Heart left ventricle (tissue), 16 donors: ENCODE measurements at regions not wholly inside any gene's neighbourhood (a gene's known extent, or its start where the extent isn't known, plus 50 kb on each side); places are given as distances from the start of the nearest gene placed in this dataset.

ENCODE experiments used
- ATAC-seq, 4 donors: fragments of 200-7000 bp; cut with Tn5 transposase; one replicate each; pipeline ENCODE4 v1.9.1; 2020 to 2022; ENCODE audit warnings: moderate library complexity in 4 of 4, mild to moderate bottlenecking in 3 of 4, moderate number of reproducible peaks in 1 of 4
- DNase-seq, 5 donors: peaks; one replicate each; pipeline ENCODE4 v3.0.0-alpha.2; 2020
- H3K27ac ChIP-seq, 12 donors: fragments of 200-600 bp; sonication (generic) in 4 of 12; one replicate each; pipeline versions ENCODE4 v1.5.0 to v1.8.0; 2016 to 2022; ENCODE audit warnings: mild to moderate bottlenecking in 2 of 12
- H3K27me3 ChIP-seq, 9 donors: fragments of 200-600 bp; sonication (generic) in 2 of 9; one replicate each; pipeline versions ENCODE4 v1.5.1 to v1.8.0; 2016 to 2022; ENCODE audit warnings: mild to moderate bottlenecking in 3 of 9
- H3K36me3 ChIP-seq, 9 donors: fragments of 200-600 bp; sonication (generic) in 2 of 9; one replicate each; pipeline versions ENCODE4 v1.5.0 to v1.8.0; 2018 to 2022; ENCODE audit warnings: mild to moderate bottlenecking in 2 of 9
- H3K4me1 ChIP-seq, 12 donors: fragments of 200-600 bp; sonication (generic) in 4 of 12; one replicate each; pipeline versions ENCODE4 v1.5.0 to v1.8.0; 2016 to 2022; ENCODE audit warnings: mild to moderate bottlenecking in 3 of 12
- H3K4me3 ChIP-seq, 12 donors: fragments of 200-600 bp; sonication (generic) in 4 of 12; one replicate each; pipeline versions ENCODE4 v1.5.0 to v1.8.0; 2017 to 2022; ENCODE audit warnings: mild to moderate bottlenecking in 9 of 12, moderate library complexity in 4 of 12
- H3K9me3 ChIP-seq, 12 donors: fragments of 200-600 bp; sonication (generic) in 4 of 12; one replicate each; pipeline versions ENCODE4 v1.5.0 to v1.8.0; 2016 to 2022; ENCODE audit warnings: mild to moderate bottlenecking in 1 of 12
- CTCF ChIP-seq, 12 donors: fragments of 200-600 bp; sonication (generic) in 4 of 12; IDR thresholded peaks; one replicate each; pipeline versions ENCODE4 v1.5.0 to v1.8.0; 2018 to 2022; ENCODE audit warnings: antibody characterized with exemption in 12 of 12, mild to moderate bottlenecking in 5 of 12
- POLR2A ChIP-seq, 2 donors: fragments of 450-650 bp; IDR thresholded peaks; one replicate each; pipeline ENCODE4 v1.6.1; 2017; ENCODE audit warnings: antibody characterized with exemption in 2 of 2, mild to moderate bottlenecking in 2 of 2, moderate library complexity in 2 of 2
- WGBS, 4 donors: extraction: QIAGEN DNeasy Blood & Tissue Kit in 2 of 4; methylation state at CpG; one replicate each; pipeline versions ENCODE4 v1.1.5 to v1.1.7; 2013 to 2018; 5-methylcytosine and 5-hydroxymethylcytosine counted together
- intact Hi-C, 10 donors: fragments of 100-400 bp; cut with DNase I; formaldehyde crosslinking; loops; one replicate each; pipeline versions ENCODE4 v1.11.1 to v1.14.2; 2022
- donor health status: ischemic (EF 13 %, LVEDD 7.1; RV severe dilation, severe dysfunction).
- donor health status: healthy with polysubstance abuse.
- donor health status: DM: no; HTN: yes; CAD: no.
- donor health status: DM: no; HTN: no; CAD: no.
- donor health status: ischemic (EF 25% LVEDD 6.9; RV normal size, moderate dysfunction).
- donor health status: ischemic (EF 25% LVEDD 5.7; RV mildly dilated, moderate dysfunction).
- donor health status: healthy.
- donor health status: DM: yes; HTN: yes; CAD: no.
- donor health status: ischemic (EF 35%, LVEDD 5.7; RV mildly dilated, moderate dysfunction).
- donor health status: nonischemic (EF 11% LVEDD 7.7; RV severe dilation, severe dysfunction).
- donor health status: DM: yes; HTN: yes; CAD: no.
- donor health status: PGD.
- donor health status: ischemic (EF 29% LVEDD 5.4; RV normal size, mild dysfunction).
- donor health status: nonischemic (EF 23%, LVEDD 6.1; RV moderate dilation, normal function).

- H3K9me3 ChIP-seq: no peaks in the 10 kb centered on the region
- intact Hi-C loops: no loop called here
- WGBS, 4 donors: 84 to 91% (median 87%) methylated on average over 2 of the region's 2 CpGs
These were observed 208.5 kb upstream of the GRIA4 start for GRCh38 chr11:105401269-105401809.

GRCh38 chr11:105399511-105399910 lies 210.4 kb upstream of the GRIA4 start:
- intact Hi-C loops: no loop called here
- no peak overlapping the region for H3K4me3 ChIP-seq
- H3K27ac ChIP-seq: no peak overlapping the region
- DNase-seq (no peak), ATAC-seq (no peak)
- no peaks in the 10 kb centered on the region for H3K27me3 ChIP-seq
- no peaks in the 10 kb centered on the region for H3K36me3 ChIP-seq
- WGBS, 4 donors: 50 to 61% (median 55%) methylated on average over 6 of the region's 6 CpGs
- TF ChIP-seq CTCF (IDR thresholded peaks at IDR 0.05) (no peak), POLR2A (IDR thresholded peaks at IDR 0.05) (no peak)
- H3K4me1 ChIP-seq: no peaks in the 10 kb centered on the region
- no peaks in the 10 kb centered on the region for H3K9me3 ChIP-seq

More at GRCh38 chr11:105401269-105401809, 208.5 kb upstream of the GRIA4 start:
- no peaks in the 10 kb centered on the region for H3K4me1 ChIP-seq
- no peak for TF ChIP-seq CTCF (IDR thresholded peaks at IDR 0.05)
- TF ChIP-seq POLR2A (IDR thresholded peaks at IDR 0.05): no peak
- H3K27ac ChIP-seq: no peak overlapping the region
- no peak for ATAC-seq
- no peak for DNase-seq
- no peak overlapping the region for H3K4me3 ChIP-seq
- no peaks in the 10 kb centered on the region for H3K36me3 ChIP-seq
- H3K27me3 ChIP-seq: no peaks in the 10 kb centered on the region

DNA sequence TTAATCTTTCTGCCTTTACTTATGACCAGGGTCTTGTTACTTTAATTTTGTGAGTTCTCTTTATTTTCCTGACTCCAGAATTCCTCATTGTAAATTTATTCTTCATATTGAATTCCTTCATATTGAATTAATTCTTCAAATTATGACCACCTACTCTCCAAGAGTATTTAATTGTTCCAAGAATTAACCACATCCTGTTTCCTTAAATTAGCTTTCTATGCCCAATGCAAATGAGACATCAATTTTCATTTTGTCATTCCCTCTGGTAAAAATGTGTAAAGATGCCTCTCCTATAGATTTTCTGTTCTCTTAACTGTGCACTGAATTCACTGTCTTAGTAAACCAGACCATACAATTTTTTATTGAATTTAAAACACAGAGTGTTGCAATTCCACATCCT lies 211.2 kb upstream of the GRIA4 start:
- Histone ChIP-seq H3K27ac (no peak overlapping the region), H3K9me3 (no peaks in the 10 kb centered on the region), H3K36me3 (no peaks in the 10 kb centered on the region), H3K27me3 (no peaks in the 10 kb centered on the region), H3K4me1 (no peaks in the 10 kb centered on the region), H3K4me3 (no peak overlapping the region)
- intact Hi-C loops: no loop called here
- TF ChIP-seq CTCF (IDR thresholded peaks at IDR 0.05) (no peak), POLR2A (IDR thresholded peaks at IDR 0.05) (no peak)
- no peak for ATAC-seq
- DNase-seq: no peak

- ATAC-seq (no peak), DNase-seq (no peak)
- TF ChIP-seq CTCF (IDR thresholded peaks at IDR 0.05) (no peak), POLR2A (IDR thresholded peaks at IDR 0.05) (no peak)
- Histone ChIP-seq H3K9me3 (no peaks in the 10 kb centered on the region), H3K36me3 (no peaks in the 10 kb centered on the region), H3K27ac (no peak overlapping the region), H3K4me3 (no peak overlapping the region), H3K27me3 (no peaks in the 10 kb centered on the region), H3K4me1 (no peaks in the 10 kb centered on the region)
- intact Hi-C loops: no loop called here
- 68 to 72% (median 69%) methylated on average over 2 of the region's 2 CpGs for WGBS, 4 donors
These were observed 216.5 kb upstream of the GRIA4 start for GRCh38 chr11:105393326-105393725.
